ENCODE measurements at regions not wholly inside any gene's neighbourhood (a gene's known extent, or its start where the extent isn't known, plus 50 kb on each side); places are given as distances from the start of the nearest gene placed in this dataset.

DNA sequence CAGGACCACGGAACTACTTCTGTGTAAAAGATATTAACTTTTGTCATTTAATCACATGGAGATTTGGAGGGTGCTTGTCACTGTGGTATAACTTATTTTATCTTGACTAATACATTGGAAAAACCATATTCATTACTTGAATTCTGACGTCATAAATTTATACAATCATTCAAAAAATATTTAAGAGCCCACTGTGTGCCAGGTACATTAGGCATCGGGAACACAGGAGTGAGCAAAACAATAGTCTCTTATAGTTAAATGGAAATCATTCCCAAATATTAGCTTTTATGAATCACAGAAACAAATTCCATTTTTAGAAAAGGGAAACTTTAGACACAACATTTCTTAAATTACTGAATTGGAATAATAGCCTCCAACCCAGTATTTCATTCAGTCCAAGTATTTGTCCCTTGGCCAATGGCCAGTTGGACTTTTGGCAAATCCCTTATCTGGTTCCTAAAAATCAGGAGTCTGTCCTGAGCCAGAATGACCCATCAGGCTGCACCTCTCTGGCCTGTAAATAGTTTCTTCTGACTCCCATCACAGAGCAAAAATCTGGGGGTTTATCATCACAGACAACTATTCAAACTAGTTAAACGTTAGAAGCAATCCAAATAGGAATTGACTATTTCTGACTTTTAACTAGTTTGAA lies 104.3 kb upstream of the FSTL4 start:
- in situ Hi-C loops (cut with HindIII; ENCODE audit: low pct_ligation_motif_present, low sequenced_read_pairs): no loop called here
- DNase-seq: no peak
- TF ChIP-seq, protein P1, sequence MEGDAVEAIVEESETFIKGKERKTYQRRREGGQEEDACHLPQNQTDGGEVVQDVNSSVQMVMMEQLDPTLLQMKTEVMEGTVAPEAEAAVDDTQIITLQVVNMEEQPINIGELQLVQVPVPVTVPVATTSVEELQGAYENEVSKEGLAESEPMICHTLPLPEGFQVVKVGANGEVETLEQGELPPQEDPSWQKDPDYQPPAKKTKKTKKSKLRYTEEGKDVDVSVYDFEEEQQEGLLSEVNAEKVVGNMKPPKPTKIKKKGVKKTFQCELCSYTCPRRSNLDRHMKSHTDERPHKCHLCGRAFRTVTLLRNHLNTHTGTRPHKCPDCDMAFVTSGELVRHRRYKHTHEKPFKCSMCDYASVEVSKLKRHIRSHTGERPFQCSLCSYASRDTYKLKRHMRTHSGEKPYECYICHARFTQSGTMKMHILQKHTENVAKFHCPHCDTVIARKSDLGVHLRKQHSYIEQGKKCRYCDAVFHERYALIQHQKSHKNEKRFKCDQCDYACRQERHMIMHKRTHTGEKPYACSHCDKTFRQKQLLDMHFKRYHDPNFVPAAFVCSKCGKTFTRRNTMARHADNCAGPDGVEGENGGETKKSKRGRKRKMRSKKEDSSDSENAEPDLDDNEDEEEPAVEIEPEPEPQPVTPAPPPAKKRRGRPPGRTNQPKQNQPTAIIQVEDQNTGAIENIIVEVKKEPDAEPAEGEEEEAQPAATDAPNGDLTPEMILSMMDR (IDR thresholded peaks at IDR 0.05; ENCODE audit: low read depth, low read length, missing control alignments): no peak

DNA sequence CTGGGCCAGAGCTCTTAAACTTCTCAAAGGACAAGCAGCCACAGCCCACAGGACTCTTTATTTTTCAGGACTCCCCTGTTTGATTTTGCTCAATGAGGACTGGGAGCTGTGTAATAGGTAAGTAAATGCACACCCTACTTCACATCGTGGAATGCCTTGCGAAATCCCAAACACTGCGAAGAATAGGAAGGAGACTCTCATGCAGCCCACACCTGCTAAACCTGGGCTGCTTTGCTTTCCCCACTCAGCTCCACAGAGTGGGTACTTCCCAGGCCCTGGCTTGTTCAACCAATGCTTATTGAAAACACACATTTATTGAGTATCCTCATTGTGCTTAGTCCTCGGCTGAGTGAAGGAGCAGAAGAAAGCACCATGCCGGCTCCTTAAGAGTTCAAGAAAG lies 103.3 kb upstream of the FSTL4 start:
- no peak for DNase-seq
- in situ Hi-C loops (cut with HindIII; ENCODE audit: low pct_ligation_motif_present, low sequenced_read_pairs): no loop called here
- TF ChIP-seq, protein P1 (IDR thresholded peaks at IDR 0.05; ENCODE audit: low read depth, low read length, missing control alignments): no peak
- no peak overlapping the region for H3K27ac ChIP-seq
- H3K4me3 ChIP-seq (ENCODE audit: low read depth, low read length): no peak overlapping the region
- no peaks in the 10 kb centered on the region for H3K36me3 ChIP-seq (replicated peaks)
- H3K27me3 ChIP-seq (replicated peaks): no peaks in the 10 kb centered on the region

More for the DNA sequence above, 104.3 kb upstream of the FSTL4 start:
- H3K36me3 ChIP-seq (replicated peaks): no peaks in the 10 kb centered on the region
- H3K4me3 ChIP-seq (ENCODE audit: low read depth, low read length): no peak overlapping the region
- H3K27ac ChIP-seq: no peak overlapping the region
- H3K27me3 ChIP-seq (replicated peaks): no peaks in the 10 kb centered on the region

DNA sequence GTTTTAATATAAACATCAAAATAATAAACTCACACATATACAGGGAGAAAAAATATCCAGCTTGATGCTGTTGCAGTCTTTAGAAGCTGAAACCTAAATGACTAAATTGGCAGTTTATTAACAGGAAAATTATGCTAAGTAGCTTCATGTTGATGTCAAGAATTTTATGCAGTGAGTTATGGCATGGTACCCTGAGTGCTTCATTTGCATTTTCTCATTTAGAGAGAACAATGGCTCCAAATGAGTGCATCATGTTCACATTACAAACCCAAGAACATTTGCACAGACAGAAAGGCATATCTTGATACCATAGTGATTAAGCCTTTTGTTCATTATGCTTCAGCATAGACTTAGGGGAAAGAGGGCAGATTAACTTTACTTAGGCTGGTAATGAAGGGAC lies 102.9 kb upstream of the FSTL4 start:
- DNase-seq: no peak
- in situ Hi-C loops (cut with HindIII; ENCODE audit: low pct_ligation_motif_present, low sequenced_read_pairs): no loop called here
- Histone ChIP-seq H3K27ac (no peak overlapping the region), H3K4me3 (ENCODE audit: low read depth, low read length) (no peak overlapping the region), H3K27me3 (replicated peaks) (no peaks in the 10 kb centered on the region), H3K36me3 (replicated peaks) (no peaks in the 10 kb centered on the region)
- TF ChIP-seq, protein P1 (IDR thresholded peaks at IDR 0.05; ENCODE audit: low read depth, low read length, missing control alignments): no peak

DNA sequence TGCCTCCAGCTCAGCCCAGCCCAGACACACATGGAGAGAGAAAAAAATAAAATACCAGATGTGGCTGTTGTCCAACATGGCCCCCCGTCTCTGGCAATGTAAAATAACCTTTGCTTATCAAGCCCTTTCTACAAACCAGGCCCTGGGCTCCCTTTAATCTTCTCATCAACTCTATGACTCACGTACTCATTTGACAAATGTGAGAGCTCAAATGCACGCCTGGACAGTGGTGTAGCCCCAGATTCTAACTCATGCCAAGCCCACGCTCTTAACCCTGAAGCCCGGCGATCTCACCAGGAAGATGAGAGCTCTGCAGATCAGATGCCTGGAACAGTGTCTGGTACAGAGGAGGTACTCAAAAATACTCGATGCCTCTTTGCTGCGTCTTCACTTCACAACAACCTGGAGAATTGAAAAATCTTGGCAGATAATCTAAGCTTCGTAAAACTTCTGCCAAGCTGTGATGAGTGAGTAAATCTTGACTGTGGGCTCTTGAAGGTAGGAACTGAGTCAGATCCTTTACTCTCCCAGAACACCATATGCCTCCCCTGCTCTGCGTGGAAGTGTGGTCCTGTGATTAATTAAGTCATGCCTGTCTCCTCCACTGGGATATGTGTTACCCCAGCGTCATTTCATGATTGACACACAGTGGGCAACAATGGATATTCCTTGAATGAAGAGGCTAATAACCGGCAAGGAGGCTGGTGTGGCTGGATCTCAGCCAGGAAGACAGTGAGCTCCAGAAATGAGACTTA lies 102.0 kb upstream of the FSTL4 start:
- Histone ChIP-seq H3K27me3 (replicated peaks) (no peaks in the 10 kb centered on the region), H3K27ac (no peak overlapping the region), H3K36me3 (replicated peaks) (no peaks in the 10 kb centered on the region), H3K4me3 (ENCODE audit: low read depth, low read length) (no peak overlapping the region)
- in situ Hi-C loops (cut with HindIII; ENCODE audit: low pct_ligation_motif_present, low sequenced_read_pairs): no loop called here
- TF ChIP-seq, protein P1 (IDR thresholded peaks at IDR 0.05; ENCODE audit: low read depth, low read length, missing control alignments): no peak
- no peak for DNase-seq

DNA sequence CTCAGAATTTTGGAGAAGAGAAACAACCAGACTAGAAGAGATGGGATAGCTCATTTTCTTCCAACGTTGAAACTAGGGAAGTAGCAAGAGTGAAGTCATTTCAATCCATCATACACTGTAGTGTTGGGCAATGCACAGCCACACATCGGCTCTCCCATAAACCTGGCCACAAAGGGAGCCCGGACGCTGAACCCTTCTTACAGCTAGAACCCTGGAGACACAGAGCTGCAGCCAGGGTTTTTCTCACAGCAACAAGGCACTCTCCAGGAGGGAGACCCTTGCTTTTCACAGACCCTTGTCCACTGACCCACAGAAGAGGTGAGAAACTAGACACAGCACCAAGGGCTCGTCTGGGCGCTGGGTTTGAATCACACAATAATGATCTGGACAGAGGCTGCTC lies 101.4 kb upstream of the FSTL4 start:
- no peaks in the 10 kb centered on the region for H3K36me3 ChIP-seq (replicated peaks)
- in situ Hi-C loops (cut with HindIII; ENCODE audit: low pct_ligation_motif_present, low sequenced_read_pairs): no loop called here
- no peak overlapping the region for H3K27ac ChIP-seq
- H3K27me3 ChIP-seq (replicated peaks): no peaks in the 10 kb centered on the region
- TF ChIP-seq, protein P1 (IDR thresholded peaks at IDR 0.05; ENCODE audit: low read depth, low read length, missing control alignments): no peak
- no peak for DNase-seq
- no peak overlapping the region for H3K4me3 ChIP-seq (ENCODE audit: low read depth, low read length)
